ENCODE measurements at regions not wholly inside any gene's neighbourhood (a gene's known extent, or its start where the extent isn't known, plus 50 kb on each side); places are given as distances from the start of the nearest gene placed in this dataset.
"Not testable (repeated sequence)": the region's sequence is repeated elsewhere in the genome, so short reads cannot be mapped to it uniquely, and the experiment has no call there.

DNA sequence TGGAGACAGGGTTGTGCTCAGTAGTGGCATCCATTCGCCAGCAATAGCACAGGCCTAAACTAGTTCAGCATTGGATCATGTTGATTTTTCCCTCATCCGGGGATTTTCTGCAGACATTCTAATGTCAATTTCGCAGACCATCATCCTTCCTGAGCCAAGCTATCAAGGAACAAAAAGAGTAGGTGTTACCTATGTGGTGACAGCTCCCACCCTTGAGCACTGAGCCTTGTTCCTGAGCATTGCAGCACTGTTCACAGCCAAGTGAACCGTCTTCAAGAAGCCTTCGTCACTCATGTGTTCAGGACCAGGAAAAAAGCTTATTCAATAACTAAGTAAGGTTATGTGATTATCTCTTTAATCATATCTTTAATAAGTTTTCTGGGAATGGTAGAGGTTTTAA is 576.2 kb downstream of the UQCRFS1 start:
- ATAC-seq (ENCODE audit: low read depth) (no peak), DNase-seq (ENCODE audit: low spot score in 2 of 2) (no peak)
- no peak overlapping the region for H3K4me3 Mint-ChIP-seq
- H3K9me3 Mint-ChIP-seq, result peaks cover 11% of the 10 kb centered on the region
- H3K4me1 Mint-ChIP-seq, result peaks cover 3% of the 10 kb centered on the region
- H3K27me3 Mint-ChIP-seq, result no peaks in the 10 kb centered on the region
- H3K27ac Mint-ChIP-seq, result no peak overlapping the region
- H3K36me3 Mint-ChIP-seq, result no peaks in the 10 kb centered on the region

- Mint-ChIP-seq H3K9me3 (peaks cover 13% of the 10 kb centered on the region), H3K36me3 (no peaks in the 10 kb centered on the region), H3K27me3 (no peaks in the 10 kb centered on the region), H3K4me3 (no peak overlapping the region), H3K27ac (no peak overlapping the region), H3K4me1 (peaks cover 3% of the 10 kb centered on the region)
- ATAC-seq (ENCODE audit: low read depth), result no peak
- DNase-seq (ENCODE audit: low spot score in 2 of 2), result no peak
Measured at GRCh38 chr19:28636016-28636629, 576.8 kb downstream of the UQCRFS1 start.

DNA sequence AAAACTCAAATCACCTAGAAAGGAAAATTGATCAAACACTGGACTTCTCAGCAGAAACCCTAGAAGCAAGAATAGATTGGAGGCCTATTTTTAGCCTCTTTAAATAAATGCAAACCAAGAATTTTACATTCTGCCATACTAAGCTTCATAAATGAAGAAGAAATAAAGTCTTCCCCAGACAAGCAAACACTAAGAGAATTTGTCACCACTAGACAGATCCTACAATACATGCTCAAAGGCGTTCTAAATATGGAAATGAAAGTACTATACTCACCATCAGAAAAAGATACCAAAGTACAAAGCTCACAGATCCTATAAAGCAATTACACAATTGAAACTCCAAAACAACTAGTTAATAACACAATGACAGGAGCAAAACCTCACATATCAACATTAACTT is 578.1 kb downstream of the UQCRFS1 start:
- no peak for ATAC-seq (ENCODE audit: low read depth)
- peaks cover 13% of the 10 kb centered on the region for H3K9me3 Mint-ChIP-seq
- H3K36me3 Mint-ChIP-seq, result no peaks in the 10 kb centered on the region
- H3K4me1 Mint-ChIP-seq, result peaks cover 3% of the 10 kb centered on the region
- H3K4me3 Mint-ChIP-seq, result no peak overlapping the region
- H3K27me3 Mint-ChIP-seq, result no peaks in the 10 kb centered on the region
- no peak overlapping the region for H3K27ac Mint-ChIP-seq
- DNase-seq (ENCODE audit: low spot score in 2 of 2), result no peak

- ATAC-seq (ENCODE audit: low read depth), result no peak
- H3K4me1 Mint-ChIP-seq, result peaks cover 3% of the 10 kb centered on the region
- H3K36me3 Mint-ChIP-seq, result no peaks in the 10 kb centered on the region
- peaks cover 15% of the 10 kb centered on the region for H3K9me3 Mint-ChIP-seq
- no peak overlapping the region for H3K4me3 Mint-ChIP-seq
- DNase-seq (ENCODE audit: low spot score in 2 of 2), result no peak
- H3K27ac Mint-ChIP-seq, result no peak overlapping the region
- no peaks in the 10 kb centered on the region for H3K27me3 Mint-ChIP-seq
Measured at GRCh38 chr19:28634019-28634328, 579.0 kb downstream of the UQCRFS1 start.

- Mint-ChIP-seq H3K27me3 (no peaks in the 10 kb centered on the region), H3K4me1 (peaks cover 3% of the 10 kb centered on the region), H3K36me3 (no peaks in the 10 kb centered on the region), H3K9me3 (peaks cover 17% of the 10 kb centered on the region), H3K4me3 (no peak overlapping the region), H3K27ac (no peak overlapping the region)
- ATAC-seq (ENCODE audit: low read depth) (no peak), DNase-seq (ENCODE audit: low spot score in 2 of 2) (no peak)
Measured at GRCh38 chr19:28633319-28634018, 579.5 kb downstream of the UQCRFS1 start.

- Mint-ChIP-seq H3K27ac (no peak overlapping the region), H3K27me3 (no peaks in the 10 kb centered on the region), H3K4me1 (peaks cover 3% of the 10 kb centered on the region), H3K4me3 (no peak overlapping the region), H3K36me3 (no peaks in the 10 kb centered on the region), H3K9me3 (peaks cover 20% of the 10 kb centered on the region)
- no peak for DNase-seq (ENCODE audit: low spot score in 2 of 2)
- ATAC-seq (ENCODE audit: low read depth), result no peak
Measured at GRCh38 chr19:28632371-28633080, 580.4 kb downstream of the UQCRFS1 start.

GRCh38 chr19:28631961-28632360 is 581.0 kb downstream of the UQCRFS1 start:
- peaks cover 3% of the 10 kb centered on the region for H3K4me1 Mint-ChIP-seq
- ATAC-seq (ENCODE audit: low read depth), result no peak
- H3K36me3 Mint-ChIP-seq, result no peaks in the 10 kb centered on the region
- peaks cover 18% of the 10 kb centered on the region for H3K9me3 Mint-ChIP-seq
- H3K27me3 Mint-ChIP-seq, result no peaks in the 10 kb centered on the region
- no peak for DNase-seq (ENCODE audit: low spot score in 2 of 2)
- no peak overlapping the region for H3K27ac Mint-ChIP-seq
- no peak overlapping the region for H3K4me3 Mint-ChIP-seq

DNA sequence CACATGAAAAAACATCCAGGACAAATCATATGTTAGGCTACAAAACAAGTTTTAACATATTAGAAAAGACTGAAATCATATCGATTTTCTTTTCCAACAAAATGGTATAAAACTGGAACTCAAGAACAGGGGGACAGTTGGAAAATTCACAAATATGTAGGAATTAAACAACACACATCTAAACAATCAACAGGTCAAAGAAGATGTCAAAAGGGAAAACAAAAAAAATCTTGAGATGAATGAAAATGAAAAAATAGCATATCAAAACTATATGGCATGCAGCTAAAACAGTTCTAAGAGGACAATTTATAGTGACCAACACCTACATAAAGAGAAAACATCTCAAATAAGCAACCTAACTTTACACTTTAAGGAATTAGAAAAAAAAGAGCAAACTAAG is 585.3 kb downstream of the UQCRFS1 start:
- Mint-ChIP-seq H3K27me3 (no peaks in the 10 kb centered on the region), H3K4me1 (peaks cover 3% of the 10 kb centered on the region), H3K9me3 (peaks cover 26% of the 10 kb centered on the region), H3K4me3 (no peak overlapping the region), H3K36me3 (no peaks in the 10 kb centered on the region), H3K27ac (no peak overlapping the region)
- ATAC-seq (ENCODE audit: low read depth) (no peak), DNase-seq (ENCODE audit: low spot score in 2 of 2) (no peak)

GRCh38 chr19:28626407-28626806 is 586.5 kb downstream of the UQCRFS1 start:
- H3K4me3 Mint-ChIP-seq; H3K27ac Mint-ChIP-seq; ATAC-seq (ENCODE audit: low read depth); H3K27me3 Mint-ChIP-seq; H3K36me3 Mint-ChIP-seq; H3K4me1 Mint-ChIP-seq; DNase-seq (ENCODE audit: low spot score in 2 of 2): not testable (repeated sequence)
- peaks cover 30% of the 10 kb centered on the region for H3K9me3 Mint-ChIP-seq

GRCh38 chr19:28619816-28620429 is 593.0 kb downstream of the UQCRFS1 start:
- Mint-ChIP-seq H3K36me3 (peaks cover 2% of the 10 kb centered on the region), H3K27me3 (no peaks in the 10 kb centered on the region)

GRCh38 chr19:28618504-28618903 is 594.4 kb downstream of the UQCRFS1 start:
- Mint-ChIP-seq H3K36me3 (peaks cover 2% of the 10 kb centered on the region), H3K27me3 (no peaks in the 10 kb centered on the region), H3K9me3 (peaks cover 25% of the 10 kb centered on the region), H3K4me3 (no peak overlapping the region), H3K4me1 (no peaks in the 10 kb centered on the region), H3K27ac (no peak overlapping the region)
- ATAC-seq (ENCODE audit: low read depth) (no peak), DNase-seq (ENCODE audit: low spot score in 2 of 2) (no peak)

More at GRCh38 chr19:28619816-28620429, 593.0 kb downstream of the UQCRFS1 start:
- DNase-seq (ENCODE audit: low spot score in 2 of 2), result no peak
- Mint-ChIP-seq H3K9me3 (peaks cover 27% of the 10 kb centered on the region), H3K27ac (no peak overlapping the region), H3K4me3 (no peak overlapping the region), H3K4me1 (no peaks in the 10 kb centered on the region)
- no peak for ATAC-seq (ENCODE audit: low read depth)

DNA sequence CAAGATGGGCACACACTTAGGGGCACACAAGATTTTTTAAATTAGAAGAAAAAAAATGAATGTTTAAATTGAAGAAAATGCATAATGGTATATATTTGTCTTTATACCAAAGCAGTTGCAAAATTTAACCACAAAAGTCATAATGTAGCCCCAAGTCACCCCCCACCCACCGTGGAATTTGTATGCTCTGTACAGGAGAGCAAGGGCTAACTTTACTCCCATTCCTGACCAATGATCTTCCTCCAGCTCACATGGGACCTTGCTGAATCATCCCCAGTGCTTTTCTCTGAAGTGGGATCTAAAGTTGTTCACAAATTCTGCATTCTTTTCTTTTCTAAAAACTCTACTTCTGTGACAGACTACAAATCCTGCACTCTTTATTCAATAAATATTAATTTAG is 597.0 kb downstream of the UQCRFS1 start:
- no peaks in the 10 kb centered on the region for H3K27me3 Mint-ChIP-seq
- H3K4me1 Mint-ChIP-seq, result no peaks in the 10 kb centered on the region
- peaks cover 2% of the 10 kb centered on the region for H3K36me3 Mint-ChIP-seq
- no peak overlapping the region for H3K27ac Mint-ChIP-seq
- H3K9me3 Mint-ChIP-seq, result peaks cover 18% of the 10 kb centered on the region
- DNase-seq (ENCODE audit: low spot score in 2 of 2) (no peak), ATAC-seq (ENCODE audit: low read depth) (no peak)
- H3K4me3 Mint-ChIP-seq, result no peak overlapping the region

- H3K4me1 Mint-ChIP-seq, result no peaks in the 10 kb centered on the region
- no peaks in the 10 kb centered on the region for H3K27me3 Mint-ChIP-seq
- no peak overlapping the region for H3K27ac Mint-ChIP-seq
- peaks cover 18% of the 10 kb centered on the region for H3K9me3 Mint-ChIP-seq
- H3K4me3 Mint-ChIP-seq, result no peak overlapping the region
- no peak for DNase-seq (ENCODE audit: low spot score in 2 of 2)
- H3K36me3 Mint-ChIP-seq, result peaks cover 2% of the 10 kb centered on the region
- no peak for ATAC-seq (ENCODE audit: low read depth)
Measured at GRCh38 chr19:28615546-28615916, 597.4 kb downstream of the UQCRFS1 start.

Measured in memory B cell (primary cell).